Vagina (tissue), 2 donors: ENCODE measurements at regions not wholly inside any gene's neighbourhood (a gene's known extent, or its start where the extent isn't known, plus 50 kb on each side); places are given as distances from the start of the nearest gene placed in this dataset.

Experiments used
- DNase-seq, 2 donors: peaks; one replicate each; pipeline ENCODE4 v3.0.0-alpha.2; 2017; ENCODE audit errors: extremely low spot score in 2 of 2
- H3K27ac ChIP-seq: fragments of 200-600 bp; sonication (generic); one replicate; pipeline ENCODE4 v1.5.1; 2019
- H3K27me3 ChIP-seq: fragments of 200-600 bp; sonication (generic); one replicate; pipeline ENCODE4 v1.5.1; 2019
- H3K36me3 ChIP-seq, 2 donors: fragments of 200-600 bp; sonication (generic); one replicate each; pipeline ENCODE4 v1.5.1; 2017 to 2019
- H3K4me1 ChIP-seq: fragments of 200-600 bp; sonication (generic); one replicate; pipeline ENCODE4 v1.5.1; 2019
- H3K4me3 ChIP-seq, 2 donors: fragments of 200-600 bp; sonication (generic); 1 replicate in 1 of 2; 2 replicates in 1 of 2; pipeline ENCODE4 v1.5.1; 2016 to 2019
- H3K9me3 ChIP-seq: fragments of 200-600 bp; sonication (generic); one replicate; pipeline ENCODE4 v1.5.1; 2019
- CTCF ChIP-seq, 3 experiments: fragments of 450-650 bp in 2 of 3; fragments of 200-600 bp in 1 of 3; sonication (generic) in 1 of 3; IDR thresholded peaks; one replicate each; pipeline ENCODE4 v1.5.1; 2017 to 2019; ENCODE audit warnings: antibody characterized with exemption in 3 of 3, mild to moderate bottlenecking in 2 of 3, moderate library complexity in 2 of 3
- POLR2A ChIP-seq, 2 donors: fragments of 450-650 bp; IDR thresholded peaks; one replicate each; pipeline ENCODE4 v1.6.1; 2017; ENCODE audit warnings: antibody characterized with exemption in 2 of 2, mild to moderate bottlenecking in 2 of 2, moderate library complexity in 2 of 2
- POLR2AphosphoS5 ChIP-seq, 2 donors: sonication (generic); formaldehyde crosslinking; IDR thresholded peaks; one replicate each; pipeline ENCODE4 v1.9.0; 2017; ENCODE audit warnings: antibody characterized with exemption in 2 of 2, mild to moderate bottlenecking in 2 of 2, low read depth in 1 of 2; ENCODE audit not compliant: insufficient read depth in 1 of 2
- intact Hi-C: fragments of 100-400 bp; cut with DNase I; formaldehyde crosslinking; loops from one replicate; pipeline ENCODE4 v1.15.1; 2023

DNA sequence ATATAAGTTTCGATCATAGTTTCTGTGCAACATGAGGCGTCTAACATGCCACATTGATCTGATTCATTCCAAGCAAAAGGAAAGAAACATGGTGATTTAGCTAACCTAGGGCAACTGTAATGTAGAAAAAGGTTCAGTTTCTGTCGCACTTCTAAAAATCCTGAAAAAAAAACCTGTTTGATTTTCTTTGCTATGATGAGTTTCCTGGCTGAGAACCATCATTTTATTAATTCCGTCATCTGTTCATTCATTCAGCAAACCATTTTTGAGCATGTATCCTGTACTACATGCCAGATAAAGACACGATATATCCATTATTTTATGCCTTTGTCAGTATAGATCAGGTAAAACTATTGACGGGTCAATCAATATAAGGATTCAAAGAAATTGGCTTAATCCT lies 932.6 kb downstream of the GALC start:
- Histone ChIP-seq H3K4me1 (no peaks in the 10 kb centered on the region), H3K9me3 (no peaks in the 10 kb centered on the region), H3K4me3 (no peak overlapping the region), H3K36me3 (no peaks in the 10 kb centered on the region), H3K27me3 (no peaks in the 10 kb centered on the region), H3K27ac (no peak overlapping the region)
- no peak for DNase-seq
- intact Hi-C loops: no loop called here
- TF ChIP-seq POLR2A (IDR thresholded peaks at IDR 0.05) (no peak), POLR2AphosphoS5 (IDR thresholded peaks at IDR 0.05; ENCODE audit: insufficient read depth in 1 of 2, low read depth in 1 of 2) (no peak), CTCF (IDR thresholded peaks at IDR 0.05) (no peak)

DNA sequence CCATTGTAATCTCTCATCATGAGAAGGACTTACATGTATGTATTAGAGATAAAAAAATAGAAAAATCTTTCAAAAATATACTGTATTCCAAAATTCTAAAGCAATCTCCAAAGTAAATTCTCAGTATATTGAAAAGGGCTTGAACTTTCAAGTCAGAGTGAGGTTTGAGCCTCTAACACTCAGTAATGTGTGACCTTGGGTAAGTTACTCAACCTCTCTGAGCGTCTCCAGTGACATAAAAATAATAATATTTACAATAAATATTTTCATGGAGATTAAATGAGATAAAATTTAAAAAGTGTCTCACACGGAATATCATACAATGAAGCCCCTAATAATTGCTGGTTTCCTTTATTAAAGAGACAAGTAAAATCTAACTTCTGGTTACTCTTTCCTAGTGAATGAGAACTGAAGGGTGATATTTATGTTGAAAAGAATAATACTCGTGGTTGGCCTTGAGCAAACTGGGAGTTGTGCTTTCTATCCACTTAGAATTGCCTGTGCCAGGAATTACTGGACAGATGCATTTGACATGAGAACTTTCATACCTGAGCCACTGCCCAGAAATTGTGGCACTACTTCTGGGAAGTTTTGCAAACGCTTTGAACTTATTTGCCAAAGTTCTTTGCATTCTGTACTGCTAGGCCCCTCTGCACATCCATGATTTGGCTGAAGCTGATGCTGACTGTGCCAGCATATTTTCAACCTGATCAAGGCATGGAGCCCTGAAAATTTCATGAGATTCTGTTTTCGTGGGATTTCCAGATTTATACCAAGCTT lies 933.7 kb downstream of the GALC start:
- Histone ChIP-seq H3K4me3 (no peak overlapping the region), H3K4me1 (no peaks in the 10 kb centered on the region)

GRCh38 chr14:87055007-87055406 lies 938.0 kb downstream of the GALC start:
- no peak for DNase-seq
- intact Hi-C loops: no loop called here
- H3K9me3 ChIP-seq: no peaks in the 10 kb centered on the region
- no peaks in the 10 kb centered on the region for H3K4me1 ChIP-seq
- no peaks in the 10 kb centered on the region for H3K27me3 ChIP-seq
- no peak overlapping the region for H3K27ac ChIP-seq
- no peak for TF ChIP-seq POLR2AphosphoS5 (IDR thresholded peaks at IDR 0.05; ENCODE audit: insufficient read depth in 1 of 2, low read depth in 1 of 2)
- no peak for TF ChIP-seq CTCF (IDR thresholded peaks at IDR 0.05)
- TF ChIP-seq POLR2A (IDR thresholded peaks at IDR 0.05): no peak
- no peak overlapping the region for H3K4me3 ChIP-seq
- no peaks in the 10 kb centered on the region for H3K36me3 ChIP-seq

More for the DNA sequence above, 933.7 kb downstream of the GALC start:
- intact Hi-C loops: no loop called here
- DNase-seq: no peak
- Histone ChIP-seq H3K27ac (no peak overlapping the region), H3K9me3 (no peaks in the 10 kb centered on the region), H3K27me3 (no peaks in the 10 kb centered on the region), H3K36me3 (no peaks in the 10 kb centered on the region)
- TF ChIP-seq POLR2AphosphoS5 (IDR thresholded peaks at IDR 0.05; ENCODE audit: insufficient read depth in 1 of 2, low read depth in 1 of 2) (no peak), POLR2A (IDR thresholded peaks at IDR 0.05) (no peak)

DNA sequence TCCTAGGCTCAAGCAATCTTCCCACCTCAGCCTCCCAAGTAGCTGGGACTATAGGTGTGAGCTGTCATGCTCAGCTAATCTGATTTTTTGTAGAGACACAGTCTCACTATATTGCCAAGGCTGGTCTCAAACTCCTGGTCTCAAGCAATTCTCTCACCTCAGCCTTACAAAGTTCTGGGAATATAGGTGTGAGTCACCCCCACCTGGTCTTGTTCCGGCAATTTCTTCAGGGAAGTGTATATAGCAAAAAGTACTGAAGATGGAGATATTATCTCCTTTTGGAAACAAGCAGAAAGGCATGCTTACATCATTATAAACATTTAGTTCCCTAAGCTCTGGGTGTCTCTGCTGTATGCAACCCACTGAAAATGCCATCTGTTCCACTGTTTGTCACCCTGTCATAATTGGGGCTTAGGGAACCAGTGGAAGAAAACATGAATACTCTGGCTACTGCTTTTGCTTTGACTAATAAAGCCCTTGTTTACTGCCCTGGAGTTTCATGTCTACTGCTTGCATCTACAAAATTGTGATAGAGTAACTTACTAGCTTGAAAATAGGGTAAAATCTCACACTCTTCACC lies 940.2 kb downstream of the GALC start:
- TF ChIP-seq CTCF (IDR thresholded peaks at IDR 0.05): no peak
- no peak for TF ChIP-seq POLR2A (IDR thresholded peaks at IDR 0.05)
- no peak for TF ChIP-seq POLR2AphosphoS5 (IDR thresholded peaks at IDR 0.05; ENCODE audit: insufficient read depth in 1 of 2, low read depth in 1 of 2)
- no peaks in the 10 kb centered on the region for H3K9me3 ChIP-seq
- DNase-seq: no peak
- no peak overlapping the region for H3K27ac ChIP-seq
- H3K36me3 ChIP-seq: no peaks in the 10 kb centered on the region
- H3K27me3 ChIP-seq: no peaks in the 10 kb centered on the region
- no peak overlapping the region for H3K4me3 ChIP-seq
- H3K4me1 ChIP-seq: no peaks in the 10 kb centered on the region
- intact Hi-C loops: no loop called here

DNA sequence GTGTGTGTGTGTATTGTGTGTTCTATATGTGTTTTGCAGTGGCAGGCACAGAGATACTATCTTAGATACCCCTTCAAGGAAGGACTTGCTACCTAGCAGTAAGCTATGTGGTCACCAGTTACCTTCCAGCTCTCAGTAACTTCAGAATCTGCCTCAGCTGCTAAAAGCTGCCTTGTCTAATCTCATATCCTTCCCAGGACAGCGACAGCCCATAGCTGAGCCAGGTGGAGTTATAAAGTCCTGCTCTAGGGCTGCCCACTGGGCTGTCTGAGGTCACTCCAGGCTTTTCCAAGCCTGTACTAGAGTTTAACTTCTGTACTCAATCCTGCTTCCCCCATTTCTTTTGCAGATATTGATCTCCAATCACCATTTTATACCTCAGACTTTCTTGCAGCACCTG lies 942.6 kb downstream of the GALC start:
- Histone ChIP-seq H3K4me1 (no peaks in the 10 kb centered on the region), H3K27me3 (no peaks in the 10 kb centered on the region), H3K9me3 (no peaks in the 10 kb centered on the region), H3K36me3 (no peaks in the 10 kb centered on the region), H3K27ac (no peak overlapping the region), H3K4me3 (no peak overlapping the region)
- TF ChIP-seq POLR2AphosphoS5 (IDR thresholded peaks at IDR 0.05; ENCODE audit: insufficient read depth in 1 of 2, low read depth in 1 of 2) (no peak), POLR2A (IDR thresholded peaks at IDR 0.05) (no peak), CTCF (IDR thresholded peaks at IDR 0.05) (no peak)
- intact Hi-C loops: no loop called here
- DNase-seq: no peak
